ENCODE measurements at regions not wholly inside any gene's neighbourhood (a gene's known extent, or its start where the extent isn't known, plus 50 kb on each side); places are given as distances from the start of the nearest gene placed in this dataset.

DNA sequence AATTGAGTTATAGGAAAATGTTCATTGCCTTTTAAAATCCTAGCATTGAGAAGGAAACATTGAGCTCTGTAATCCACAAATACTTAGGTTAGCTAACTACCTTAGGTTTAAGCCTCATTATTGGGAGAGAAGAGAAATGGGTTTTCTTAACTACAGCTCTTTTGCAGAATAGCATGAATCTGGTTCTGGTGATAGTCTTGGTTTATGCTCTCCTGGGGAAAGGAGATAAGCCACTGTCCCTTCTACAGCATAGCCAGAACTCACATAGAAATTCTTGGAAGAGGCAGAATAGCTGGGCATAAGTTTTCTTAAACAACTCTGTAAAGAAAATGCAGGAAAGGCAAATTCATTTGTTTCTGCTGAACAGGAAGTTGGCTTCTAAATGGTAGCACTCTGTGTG lies 378.6 kb upstream of the CHRM2 start:
- H3K27me3 ChIP-seq (replicated peaks in 1 of 7) = no peaks in the 10 kb centered on the region

DNA sequence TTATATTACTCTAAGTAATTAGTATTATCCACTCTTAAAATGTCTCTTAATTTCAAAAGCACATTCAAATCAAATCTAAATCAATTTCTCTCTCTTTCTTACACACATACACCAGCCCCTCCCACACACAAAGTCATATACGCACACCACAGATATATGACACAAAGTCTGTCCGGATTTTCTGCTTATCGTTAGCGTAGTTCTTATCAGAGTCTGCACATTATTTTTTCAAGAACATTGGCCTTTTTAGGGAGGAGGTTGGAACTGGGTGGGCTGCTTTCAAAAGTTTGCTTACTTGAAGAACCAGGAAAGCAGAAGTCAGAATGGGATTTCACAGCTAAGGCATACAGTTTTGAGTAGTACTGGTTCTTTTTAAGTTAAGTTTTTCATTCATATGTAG lies 387.6 kb upstream of the CHRM2 start:
- Histone ChIP-seq H3K36me3 (no peaks in the 10 kb centered on the region), H3K4me1 (no peaks in the 10 kb centered on the region), H3K4me3 (no peak overlapping the region), H3K27me3 (replicated peaks in 1 of 7) (no peaks in the 10 kb centered on the region), H3K27ac (no peak overlapping the region), H3K9me3 (peaks cover 0 to 13% (median 0%) of the 10 kb centered on the region in 8 donors)
- 54 to 64% (median 60%) methylated on average over 4 of the region's 4 CpGs for WGBS, 5 donors
- no peak for DNase-seq
- TF ChIP-seq POLR2A (IDR thresholded peaks at IDR 0.05) (no peak), POLR2AphosphoS5 (IDR thresholded peaks at IDR 0.05) (no peak)
- TF ChIP-seq, protein P1, sequence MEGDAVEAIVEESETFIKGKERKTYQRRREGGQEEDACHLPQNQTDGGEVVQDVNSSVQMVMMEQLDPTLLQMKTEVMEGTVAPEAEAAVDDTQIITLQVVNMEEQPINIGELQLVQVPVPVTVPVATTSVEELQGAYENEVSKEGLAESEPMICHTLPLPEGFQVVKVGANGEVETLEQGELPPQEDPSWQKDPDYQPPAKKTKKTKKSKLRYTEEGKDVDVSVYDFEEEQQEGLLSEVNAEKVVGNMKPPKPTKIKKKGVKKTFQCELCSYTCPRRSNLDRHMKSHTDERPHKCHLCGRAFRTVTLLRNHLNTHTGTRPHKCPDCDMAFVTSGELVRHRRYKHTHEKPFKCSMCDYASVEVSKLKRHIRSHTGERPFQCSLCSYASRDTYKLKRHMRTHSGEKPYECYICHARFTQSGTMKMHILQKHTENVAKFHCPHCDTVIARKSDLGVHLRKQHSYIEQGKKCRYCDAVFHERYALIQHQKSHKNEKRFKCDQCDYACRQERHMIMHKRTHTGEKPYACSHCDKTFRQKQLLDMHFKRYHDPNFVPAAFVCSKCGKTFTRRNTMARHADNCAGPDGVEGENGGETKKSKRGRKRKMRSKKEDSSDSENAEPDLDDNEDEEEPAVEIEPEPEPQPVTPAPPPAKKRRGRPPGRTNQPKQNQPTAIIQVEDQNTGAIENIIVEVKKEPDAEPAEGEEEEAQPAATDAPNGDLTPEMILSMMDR (IDR thresholded peaks at IDR 0.05 in 8 of 11, conservative IDR thresholded peaks at IDR 0.05 in 3 of 11) = no peak
- intact Hi-C loops (cut with DNase I; ENCODE audit: low total_unique reads) = no loop called here

More for the DNA sequence above, 378.6 kb upstream of the CHRM2 start:
- Histone ChIP-seq H3K36me3 (no peaks in the 10 kb centered on the region), H3K9me3 (peaks cover 0 to 6% (median 0%) of the 10 kb centered on the region in 8 donors), H3K27ac (no peak overlapping the region), H3K4me1 (no peaks in the 10 kb centered on the region), H3K4me3 (no peak overlapping the region)
- DNase-seq = no peak
- intact Hi-C loops (cut with DNase I; ENCODE audit: low total_unique reads) = no loop called here
- TF ChIP-seq POLR2AphosphoS5 (IDR thresholded peaks at IDR 0.05) (no peak), POLR2A (IDR thresholded peaks at IDR 0.05) (no peak)
- TF ChIP-seq, protein P1 (IDR thresholded peaks at IDR 0.05 in 8 of 11, conservative IDR thresholded peaks at IDR 0.05 in 3 of 11) = no peak

DNA sequence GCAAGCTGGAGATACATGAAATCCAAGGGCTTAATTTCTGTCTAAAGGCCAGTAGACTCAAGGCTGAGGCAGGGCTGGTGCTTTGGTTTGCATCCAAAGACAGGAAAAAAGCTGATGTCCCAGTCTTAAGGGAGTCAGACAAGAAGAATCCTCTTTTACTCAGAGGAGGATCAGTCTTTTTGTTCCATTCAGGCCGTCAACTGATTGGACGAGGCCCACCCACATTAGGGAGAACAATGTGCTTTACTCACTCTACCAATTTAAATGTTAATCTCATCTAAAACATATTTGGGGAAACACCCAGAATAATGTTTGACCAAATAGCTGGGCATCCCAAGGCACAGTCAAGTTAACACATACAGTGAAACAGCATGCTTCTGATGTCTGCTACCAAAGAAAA lies 388.5 kb upstream of the CHRM2 start:
- DNase-seq = no peak

DNA sequence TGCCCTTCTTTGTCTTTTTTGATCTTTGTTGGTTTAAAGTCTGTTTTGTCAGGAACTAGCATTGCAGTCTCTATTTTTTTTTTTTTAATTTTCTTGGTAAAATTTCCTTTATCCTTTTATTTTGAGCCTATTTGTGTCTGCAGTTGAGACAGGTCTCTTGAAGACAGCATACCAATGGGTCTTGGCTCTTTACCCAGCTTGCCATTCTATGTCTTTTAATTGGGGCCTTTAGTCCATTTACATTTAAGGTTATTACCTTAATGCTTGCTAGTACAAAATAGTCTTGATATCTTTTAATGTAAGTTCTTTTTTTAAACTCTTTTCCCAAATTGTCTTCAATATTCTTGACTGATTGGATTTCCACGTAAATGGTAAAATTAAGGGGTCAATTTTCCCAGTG lies 398.3 kb upstream of the CHRM2 start:
- H3K9me3 ChIP-seq = peaks cover 11 to 92% (median 74%) of the 10 kb centered on the region in 8 donors
- no peak overlapping the region for H3K4me3 ChIP-seq
- no peak overlapping the region for H3K27ac ChIP-seq
- DNase-seq = no peak
- no peaks in the 10 kb centered on the region for H3K36me3 ChIP-seq
- intact Hi-C loops (cut with DNase I; ENCODE audit: low total_unique reads) = no loop called here
- H3K27me3 ChIP-seq (replicated peaks in 1 of 7) = no peaks in the 10 kb centered on the region
- TF ChIP-seq, protein P1 (IDR thresholded peaks at IDR 0.05 in 8 of 11, conservative IDR thresholded peaks at IDR 0.05 in 3 of 11) = no peak
- no peak for TF ChIP-seq POLR2A (IDR thresholded peaks at IDR 0.05)
- TF ChIP-seq POLR2AphosphoS5 (IDR thresholded peaks at IDR 0.05) = no peak
- no peaks in the 10 kb centered on the region for H3K4me1 ChIP-seq
- WGBS, 5 donors = 72 to 89% (median 79%) methylated on average over 1 of the region's 1 CpG

More for the DNA sequence above, 388.5 kb upstream of the CHRM2 start:
- intact Hi-C loops (cut with DNase I; ENCODE audit: low total_unique reads) = no loop called here
- peaks cover 0 to 18% (median 5%) of the 10 kb centered on the region in 8 donors for H3K9me3 ChIP-seq
- TF ChIP-seq POLR2AphosphoS5 (IDR thresholded peaks at IDR 0.05) = no peak
- no peaks in the 10 kb centered on the region for H3K4me1 ChIP-seq
- 45 to 94% (median 47%) methylated on average over 2 of the region's 2 CpGs for WGBS, 5 donors
- no peaks in the 10 kb centered on the region for H3K27me3 ChIP-seq (replicated peaks in 1 of 7)
- no peaks in the 10 kb centered on the region for H3K36me3 ChIP-seq
- H3K4me3 ChIP-seq = no peak overlapping the region
- H3K27ac ChIP-seq = no peak overlapping the region

DNA sequence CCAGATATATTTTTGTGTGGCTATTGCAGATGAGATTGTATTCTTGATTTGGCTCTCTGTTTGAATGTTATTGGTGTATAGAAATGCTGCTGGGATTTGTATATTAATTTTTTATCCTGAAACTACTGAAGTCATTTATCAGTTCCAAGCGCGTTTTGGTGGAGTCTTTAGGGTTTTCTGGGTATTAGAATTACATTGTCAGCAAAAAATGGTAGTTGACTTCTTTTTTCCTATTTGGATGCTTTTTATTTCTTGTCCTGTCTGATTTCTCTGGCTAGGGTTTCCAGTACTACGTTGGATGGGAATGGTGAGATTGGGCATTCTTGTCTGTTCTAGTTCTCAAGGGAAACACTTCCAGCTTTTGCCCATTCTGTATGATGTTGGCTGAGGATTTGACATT lies 415.5 kb upstream of the CHRM2 start:
- intact Hi-C loops (cut with DNase I; ENCODE audit: low total_unique reads) = no loop called here
- Histone ChIP-seq H3K9me3 (peaks cover 0 to 38% (median 0%) of the 10 kb centered on the region in 8 donors), H3K27me3 (replicated peaks in 1 of 7) (no peaks in the 10 kb centered on the region), H3K4me3 (no peak overlapping the region), H3K36me3 (no peaks in the 10 kb centered on the region), H3K4me1 (no peaks in the 10 kb centered on the region), H3K27ac (no peak overlapping the region)
- no peak for TF ChIP-seq POLR2AphosphoS5 (IDR thresholded peaks at IDR 0.05)
- 82 to 93% (median 91%) methylated on average over 3 of the region's 3 CpGs for WGBS, 5 donors
- DNase-seq = no peak
